SJSA1 (cell line): ENCODE measurements at regions not wholly inside any gene's neighbourhood (a gene's known extent, or its start where the extent isn't known, plus 50 kb on each side); places are given as distances from the start of the nearest gene placed in this dataset.
"Not testable (repeated sequence)": the region's sequence is repeated elsewhere in the genome, so short reads cannot be mapped to it uniquely, and the experiment has no call there.

Experiments
- DNase-seq, 2 experiments: peaks; one replicate each; pipeline ENCODE4 v3.0.0-alpha.2; 2015 to 2020; ENCODE audit warnings: low spot score in 2 of 2, low read depth in 1 of 2
- H3K27ac ChIP-seq: fragments of 250-450 bp; sonication (Bioruptor Pico); 2 replicates; pipeline ENCODE4 v1.5.1; 2020; ENCODE audit warnings: mild to moderate bottlenecking, moderate library complexity
- H3K27me3 ChIP-seq: fragments of 250-450 bp; sonication (Bioruptor Pico); replicated peaks from 2 replicates; pipeline ENCODE4 v1.5.1; 2020; ENCODE audit warnings: mild to moderate bottlenecking, moderate library complexity
- H3K36me3 ChIP-seq: fragments of 250-450 bp; sonication (Bioruptor Pico); 2 replicates; pipeline ENCODE4 v1.5.1; 2020; ENCODE audit warnings: mild to moderate bottlenecking
- H3K4me1 ChIP-seq: fragments of 250-450 bp; sonication (Bioruptor Pico); replicated peaks from 2 replicates; pipeline ENCODE4 v1.6.1; 2021; ENCODE audit warnings: mild to moderate bottlenecking
- H3K4me3 ChIP-seq: fragments of 250-450 bp; sonication (Bioruptor Pico); 2 replicates; pipeline ENCODE4 v1.5.1; 2020; ENCODE audit warnings: mild to moderate bottlenecking
- H3K9me3 ChIP-seq: fragments of 250-450 bp; sonication (Bioruptor Pico); replicated peaks from 2 replicates; pipeline ENCODE4 v1.5.1; 2020; ENCODE audit warnings: mild to moderate bottlenecking

DNA sequence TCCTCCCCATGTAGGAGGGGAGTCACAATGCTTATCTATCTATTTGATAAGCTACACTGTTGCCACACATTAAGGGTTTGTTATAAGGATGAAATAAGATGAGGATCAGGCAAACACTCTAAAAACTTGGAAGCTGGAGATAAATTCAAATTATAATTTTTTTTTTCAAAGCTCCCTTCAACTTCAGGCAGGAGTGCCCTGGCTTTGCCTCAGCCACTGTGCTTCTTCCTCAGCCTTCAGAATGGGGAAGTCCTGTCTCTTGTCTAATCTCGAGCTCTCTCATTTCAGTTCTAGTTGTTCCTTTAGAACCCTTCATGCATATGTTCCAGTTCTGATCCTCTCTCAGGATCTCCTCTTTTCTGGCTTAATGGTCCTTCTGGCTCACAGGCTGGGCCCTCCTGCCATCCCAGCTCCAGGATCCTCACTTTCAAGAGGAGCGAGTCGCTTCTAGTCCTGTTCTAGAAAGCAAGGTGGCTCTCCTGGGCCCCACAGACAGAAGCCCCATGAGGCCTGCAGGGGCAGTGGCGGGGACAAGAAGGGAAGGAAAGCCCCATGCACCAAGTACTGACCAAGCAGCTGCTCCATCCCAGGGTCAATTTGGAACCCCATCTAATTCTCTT is 164.3 kb downstream of the VEGFA start:
- no peak for DNase-seq
- H3K27me3 ChIP-seq, result no peaks in the 10 kb centered on the region
- H3K36me3 ChIP-seq, result no peaks in the 10 kb centered on the region
- H3K4me3 ChIP-seq, result no peak overlapping the region
- no peaks in the 10 kb centered on the region for H3K9me3 ChIP-seq
- H3K27ac ChIP-seq, result peak overlapping the region; percentile 67
- H3K4me1 ChIP-seq, result peaks cover 48% of the 10 kb centered on the region

DNA sequence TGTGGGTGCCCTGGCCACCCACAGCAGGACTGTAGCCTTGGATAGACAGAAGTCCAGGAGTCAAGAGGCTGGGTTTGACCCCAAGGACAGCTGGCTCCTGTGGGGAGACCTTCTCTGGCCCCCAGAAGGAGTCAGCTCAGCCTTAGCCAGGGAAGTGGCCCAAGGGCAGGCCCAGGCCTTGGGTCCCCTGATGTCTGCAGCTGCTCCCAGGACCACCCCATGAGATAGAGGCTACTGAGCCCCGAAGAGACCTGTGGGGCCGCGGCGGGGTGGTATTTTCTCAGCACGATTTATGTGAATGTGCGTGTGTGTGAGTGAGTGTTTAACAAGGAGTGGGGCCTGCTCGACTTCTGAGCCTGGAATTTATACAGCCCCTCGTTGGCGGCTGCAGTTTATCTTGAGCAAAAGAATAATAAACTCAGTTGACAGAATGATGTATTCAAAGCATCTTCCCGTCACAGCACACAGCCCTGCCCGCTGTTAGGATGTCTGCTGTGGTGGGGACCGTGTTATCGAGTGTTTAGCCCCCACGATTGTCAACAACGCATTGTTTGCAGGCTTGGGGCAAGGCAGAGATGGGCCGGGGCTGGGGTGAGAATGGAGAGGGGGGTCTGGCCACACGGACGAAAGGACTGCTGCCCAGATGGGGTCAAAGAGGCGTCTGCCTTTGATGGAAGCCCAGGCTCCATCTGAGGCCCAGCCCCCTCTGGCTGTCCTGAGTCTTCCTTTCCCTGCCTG is 163.3 kb downstream of the VEGFA start:
- no peak overlapping the region for H3K4me3 ChIP-seq
- H3K27me3 ChIP-seq, result no peaks in the 10 kb centered on the region
- H3K27ac ChIP-seq, result peak overlapping the region; percentile 74
- no peaks in the 10 kb centered on the region for H3K36me3 ChIP-seq
- H3K9me3 ChIP-seq, result no peaks in the 10 kb centered on the region
- peaks cover 41% of the 10 kb centered on the region for H3K4me1 ChIP-seq
- peak; percentile 97 to 99 for DNase-seq

DNA sequence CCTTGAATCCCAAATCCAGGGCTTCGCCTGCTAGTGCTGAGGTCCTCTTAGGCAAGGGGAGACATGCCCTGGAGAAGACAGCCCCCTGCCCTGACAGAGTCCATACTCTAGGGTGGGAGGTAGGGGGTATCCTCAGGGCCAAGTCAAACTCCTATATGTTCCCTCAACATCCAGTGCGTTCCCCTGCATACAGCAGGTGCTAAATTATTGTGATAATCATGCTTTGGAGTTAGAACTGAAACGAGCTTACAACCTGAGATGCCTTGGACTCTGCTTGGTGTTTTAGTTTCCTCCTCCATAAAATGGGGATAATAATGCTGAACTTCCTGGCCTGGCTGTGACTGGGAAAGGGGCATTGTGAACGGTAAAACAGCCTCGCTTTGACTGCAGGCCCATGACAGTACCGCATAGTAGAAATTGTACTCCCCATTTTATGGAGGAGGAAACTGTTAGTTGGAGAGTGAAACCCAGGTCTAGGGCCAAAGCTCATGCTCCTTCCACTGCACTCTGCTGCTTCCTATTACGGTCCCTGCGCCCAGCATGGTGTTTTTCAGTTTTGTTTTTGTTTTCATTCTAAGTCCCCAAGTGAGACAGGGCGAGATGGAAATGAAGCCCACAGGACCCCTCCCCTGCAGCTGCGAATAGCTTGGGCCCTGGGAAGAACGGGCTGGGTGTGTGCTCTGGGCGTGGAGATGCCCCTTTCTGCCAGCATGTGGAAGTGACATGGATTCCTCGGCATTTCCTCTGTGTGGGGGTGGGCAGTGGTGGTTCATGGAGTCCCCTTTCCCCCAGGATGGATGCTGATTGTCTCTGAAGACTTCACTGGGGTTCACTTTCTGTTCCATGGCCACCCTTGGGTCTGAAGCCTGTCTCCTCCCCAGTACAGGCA is 162.5 kb downstream of the VEGFA start:
- no peaks in the 10 kb centered on the region for H3K27me3 ChIP-seq
- H3K36me3 ChIP-seq, result no peaks in the 10 kb centered on the region
- H3K27ac ChIP-seq, result peak overlapping the region; percentile 74
- DNase-seq, result no peak
- peaks cover 45% of the 10 kb centered on the region for H3K4me1 ChIP-seq
- H3K9me3 ChIP-seq, result no peaks in the 10 kb centered on the region
- H3K4me3 ChIP-seq, result no peak overlapping the region

DNA sequence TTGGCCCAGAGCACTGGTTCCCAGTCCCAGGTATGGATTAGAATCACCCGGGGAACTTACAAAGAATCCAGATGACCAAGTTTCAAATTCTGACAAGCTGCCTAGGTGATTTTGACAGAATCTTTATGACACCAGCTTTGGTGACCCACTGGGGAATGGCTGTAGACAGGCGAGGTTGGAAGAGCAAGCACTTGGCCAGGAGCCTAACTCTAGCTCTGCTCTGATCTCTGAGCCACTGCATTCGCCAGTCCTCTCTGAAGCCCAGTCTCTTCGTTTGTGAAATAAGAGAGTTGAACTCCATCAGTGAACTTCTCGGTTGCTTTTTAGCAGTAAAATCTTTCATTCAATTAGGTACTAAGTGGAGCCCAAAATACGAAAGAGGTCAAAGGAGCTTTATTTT is 161.2 kb downstream of the VEGFA start:
- H3K27ac ChIP-seq, result no peak overlapping the region
- peaks cover 58% of the 10 kb centered on the region for H3K4me1 ChIP-seq
- DNase-seq, result no peak
- H3K4me3 ChIP-seq, result no peak overlapping the region
- H3K27me3 ChIP-seq, result no peaks in the 10 kb centered on the region
- no peaks in the 10 kb centered on the region for H3K9me3 ChIP-seq
- H3K36me3 ChIP-seq, result no peaks in the 10 kb centered on the region

DNA sequence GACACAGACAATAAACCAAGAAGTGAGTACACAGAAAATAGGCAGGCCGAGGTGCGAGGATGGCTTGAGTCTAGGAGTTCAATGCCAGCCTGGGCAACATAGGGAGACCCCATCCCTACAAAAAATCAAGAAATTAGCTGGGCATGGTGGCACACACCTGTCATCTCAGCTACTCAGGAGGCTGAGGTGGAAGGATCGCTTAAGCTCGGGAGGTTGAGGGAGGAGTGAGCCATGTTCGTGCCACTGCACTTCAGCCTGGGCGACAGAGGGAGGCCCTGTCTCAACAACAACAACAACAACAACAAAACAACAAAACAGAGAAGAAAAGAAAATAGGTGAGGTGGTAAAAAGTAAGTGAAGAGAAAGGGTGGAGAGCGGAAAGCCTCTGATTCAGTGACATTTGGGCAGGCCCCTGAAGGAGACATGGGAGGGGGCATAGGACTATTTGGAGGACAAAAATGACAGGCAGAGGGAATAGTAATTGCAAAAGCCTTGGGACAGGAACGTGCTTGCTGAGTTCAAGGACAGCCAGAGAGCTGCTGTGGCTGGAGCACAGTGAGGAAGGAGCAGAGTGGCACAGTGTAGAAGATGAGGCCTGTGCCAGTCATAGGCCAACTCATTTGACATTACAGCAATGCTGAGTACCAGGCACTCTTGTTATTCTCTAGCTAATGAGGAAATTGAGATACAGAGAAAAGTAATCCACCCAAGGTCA is 160.6 kb downstream of the VEGFA start:
- Histone ChIP-seq H3K9me3 (no peaks in the 10 kb centered on the region), H3K4me1 (peaks cover 60% of the 10 kb centered on the region), H3K27ac (no peak overlapping the region), H3K36me3 (no peaks in the 10 kb centered on the region), H3K27me3 (no peaks in the 10 kb centered on the region), H3K4me3 (no peak overlapping the region)
- no peak for DNase-seq

DNA sequence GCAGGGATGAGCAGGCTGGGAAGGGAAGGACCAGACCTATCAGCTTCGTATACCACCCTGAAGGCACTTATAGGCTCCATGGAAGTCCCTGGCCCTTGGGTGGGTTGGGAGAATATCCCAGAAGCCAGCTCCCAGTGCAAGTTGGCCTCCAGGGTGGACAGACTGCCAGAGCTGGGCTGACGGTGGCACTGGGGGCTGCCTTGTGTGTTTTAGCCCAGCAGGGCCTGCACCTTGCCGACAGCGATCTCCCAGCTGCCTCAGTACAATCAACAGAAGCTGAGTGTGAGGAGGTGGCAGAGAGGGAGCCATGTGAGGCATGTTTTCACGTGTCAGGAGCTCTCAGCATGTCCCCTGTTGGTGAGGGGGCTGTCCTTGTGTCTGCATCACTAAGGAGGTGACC is 159.5 kb downstream of the VEGFA start:
- Histone ChIP-seq H3K27me3 (no peaks in the 10 kb centered on the region), H3K4me1 (peaks cover 58% of the 10 kb centered on the region), H3K4me3 (no peak overlapping the region), H3K36me3 (no peaks in the 10 kb centered on the region), H3K9me3 (no peaks in the 10 kb centered on the region), H3K27ac (no peak overlapping the region)
- DNase-seq, result no peak

DNA sequence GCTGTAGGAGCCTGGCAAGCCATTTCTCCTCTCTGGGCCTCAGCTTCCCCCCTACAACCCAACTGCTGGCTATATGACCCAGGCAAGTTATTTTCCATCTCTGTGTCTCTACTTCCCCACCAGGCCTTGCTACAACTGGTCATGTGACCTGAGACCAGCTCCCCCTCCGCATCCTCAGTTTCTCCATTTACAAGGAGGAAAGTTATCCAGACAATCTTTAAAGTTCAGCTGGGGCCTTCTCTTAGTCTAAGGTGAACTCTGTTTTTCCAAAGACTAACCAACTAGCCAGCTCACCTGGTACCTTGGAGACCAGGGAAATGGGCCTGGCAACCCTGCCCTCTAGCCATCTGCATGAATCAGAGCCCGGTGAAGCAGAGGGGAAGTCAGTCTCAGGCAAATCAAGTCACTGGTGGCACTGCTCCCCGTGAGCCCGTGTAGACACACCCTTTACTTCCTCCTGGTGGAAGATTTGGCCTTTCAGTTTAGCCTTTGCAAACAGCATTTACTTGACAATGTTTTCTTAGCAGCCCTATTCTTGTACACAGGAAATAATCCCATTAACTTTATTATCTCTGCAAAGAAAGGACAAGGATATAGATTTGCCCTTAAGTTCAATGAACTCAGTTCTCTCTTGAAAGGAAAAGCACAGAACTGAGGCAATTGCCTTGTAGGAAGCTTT is 157.7 kb downstream of the VEGFA start:
- Histone ChIP-seq H3K4me1 (peaks cover 55% of the 10 kb centered on the region), H3K27ac (no peak overlapping the region)

DNA sequence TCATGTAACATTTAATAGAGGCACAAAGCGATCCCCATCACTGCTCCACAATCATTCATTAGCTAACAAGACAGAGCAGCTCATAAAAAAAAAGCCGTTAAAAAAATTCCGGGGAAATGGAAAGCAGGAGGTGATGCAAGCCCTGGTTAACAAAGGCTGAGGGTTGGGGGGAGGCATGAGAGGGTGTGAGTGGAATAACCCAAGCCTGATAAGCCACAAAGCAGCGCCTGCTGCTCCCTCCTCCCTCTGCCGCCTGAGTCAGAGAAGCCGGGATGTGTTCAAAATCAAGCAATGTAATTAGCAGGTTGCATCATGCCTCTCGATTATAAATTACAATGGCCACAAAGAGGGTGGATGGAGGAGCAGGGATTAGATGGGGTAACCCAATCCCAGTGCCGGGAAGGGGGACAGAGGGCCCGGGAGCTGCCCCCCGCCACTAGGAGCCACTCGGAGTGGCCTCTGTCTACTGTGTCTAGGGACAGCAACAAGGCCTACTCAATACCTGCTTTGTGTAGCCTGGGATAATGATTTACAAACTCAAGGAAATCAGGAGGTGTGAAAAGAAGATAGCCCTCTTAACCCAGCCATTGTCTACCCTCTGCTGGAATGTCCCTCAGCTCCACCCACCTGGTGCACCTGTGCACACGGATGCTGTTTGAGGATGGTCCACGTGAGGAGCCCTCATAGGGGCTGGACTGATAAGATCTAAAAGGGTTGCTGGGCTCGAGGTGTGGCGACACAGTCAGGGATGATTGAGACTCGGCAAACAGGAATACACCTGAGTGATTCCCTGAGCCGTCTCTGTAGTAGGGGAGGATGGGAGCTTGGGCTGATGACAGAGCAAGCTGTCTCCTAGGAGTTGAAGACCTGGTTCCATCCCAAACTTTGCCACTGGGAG is 156.9 kb downstream of the VEGFA start:
- Histone ChIP-seq H3K9me3 (no peaks in the 10 kb centered on the region), H3K36me3 (no peaks in the 10 kb centered on the region), H3K27me3 (no peaks in the 10 kb centered on the region), H3K4me3 (no peak overlapping the region), H3K27ac (peak overlapping the region; percentile 46), H3K4me1 (peaks cover 47% of the 10 kb centered on the region)
- peak; percentile 75 to 81 for DNase-seq

More for the DNA sequence above, 157.7 kb downstream of the VEGFA start:
- Histone ChIP-seq H3K4me3 (no peak overlapping the region), H3K27me3 (no peaks in the 10 kb centered on the region), H3K36me3 (no peaks in the 10 kb centered on the region), H3K9me3 (no peaks in the 10 kb centered on the region)
- DNase-seq, result no peak

DNA sequence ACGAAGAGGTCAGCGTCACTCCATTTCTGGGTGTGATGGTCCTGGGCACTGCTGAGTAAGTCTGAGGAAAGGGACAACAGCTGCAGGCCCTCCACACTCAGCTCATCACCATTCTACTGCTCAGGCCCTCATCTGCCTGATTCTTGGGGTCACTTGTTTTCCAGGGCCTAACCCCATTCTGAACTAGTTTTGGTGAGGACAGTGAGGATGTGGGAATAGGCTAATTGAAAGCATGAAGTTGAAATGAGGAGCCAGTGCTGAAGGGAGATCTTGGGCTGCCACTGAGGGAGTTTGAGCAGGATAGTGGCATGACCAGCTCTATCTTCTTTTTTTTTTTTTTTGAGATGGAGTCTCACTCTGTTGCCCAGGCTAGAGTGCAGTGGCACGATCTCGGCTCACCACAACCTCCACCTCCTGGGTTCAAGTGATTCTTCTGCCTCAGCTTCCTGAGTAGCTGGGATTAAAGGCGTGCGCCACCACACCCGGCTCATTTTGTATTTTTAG is 155.7 kb downstream of the VEGFA start:
- not testable (repeated sequence) for H3K27ac ChIP-seq, H3K27me3 ChIP-seq

DNA sequence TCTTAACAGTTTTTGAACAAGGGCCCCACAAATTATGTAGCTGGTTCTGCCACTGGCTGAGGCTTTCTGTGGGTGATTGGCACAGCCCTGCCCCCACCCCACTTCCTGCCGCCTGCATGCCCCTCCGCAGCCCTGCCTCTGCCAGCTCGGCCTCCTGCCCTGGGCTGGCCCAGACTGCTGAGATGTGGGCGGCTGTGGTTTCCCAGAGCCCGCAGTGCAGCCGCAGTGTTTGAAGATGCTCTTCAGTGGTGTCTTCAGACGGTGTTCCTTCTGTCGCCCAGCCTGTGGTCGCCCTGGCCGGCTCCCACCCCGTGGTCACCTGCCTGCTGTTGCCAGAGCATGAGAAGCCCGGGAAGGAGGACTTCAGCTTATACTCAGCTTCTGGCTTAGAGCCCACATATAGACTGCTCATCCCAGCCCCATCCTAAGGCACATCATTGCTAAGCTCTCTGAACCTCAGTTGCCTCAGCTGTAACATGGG is 154.3 kb downstream of the VEGFA start:
- Histone ChIP-seq H3K4me3 (no peak overlapping the region), H3K9me3 (no peaks in the 10 kb centered on the region), H3K27ac (no peak overlapping the region), H3K36me3 (no peaks in the 10 kb centered on the region), H3K4me1 (peaks cover 40% of the 10 kb centered on the region), H3K27me3 (no peaks in the 10 kb centered on the region)
- no peak for DNase-seq

More for the DNA sequence above, 155.7 kb downstream of the VEGFA start:
- not testable (repeated sequence) for DNase-seq, H3K36me3 ChIP-seq, H3K4me3 ChIP-seq, H3K9me3 ChIP-seq
- H3K4me1 ChIP-seq, result peaks cover 40% of the 10 kb centered on the region

DNA sequence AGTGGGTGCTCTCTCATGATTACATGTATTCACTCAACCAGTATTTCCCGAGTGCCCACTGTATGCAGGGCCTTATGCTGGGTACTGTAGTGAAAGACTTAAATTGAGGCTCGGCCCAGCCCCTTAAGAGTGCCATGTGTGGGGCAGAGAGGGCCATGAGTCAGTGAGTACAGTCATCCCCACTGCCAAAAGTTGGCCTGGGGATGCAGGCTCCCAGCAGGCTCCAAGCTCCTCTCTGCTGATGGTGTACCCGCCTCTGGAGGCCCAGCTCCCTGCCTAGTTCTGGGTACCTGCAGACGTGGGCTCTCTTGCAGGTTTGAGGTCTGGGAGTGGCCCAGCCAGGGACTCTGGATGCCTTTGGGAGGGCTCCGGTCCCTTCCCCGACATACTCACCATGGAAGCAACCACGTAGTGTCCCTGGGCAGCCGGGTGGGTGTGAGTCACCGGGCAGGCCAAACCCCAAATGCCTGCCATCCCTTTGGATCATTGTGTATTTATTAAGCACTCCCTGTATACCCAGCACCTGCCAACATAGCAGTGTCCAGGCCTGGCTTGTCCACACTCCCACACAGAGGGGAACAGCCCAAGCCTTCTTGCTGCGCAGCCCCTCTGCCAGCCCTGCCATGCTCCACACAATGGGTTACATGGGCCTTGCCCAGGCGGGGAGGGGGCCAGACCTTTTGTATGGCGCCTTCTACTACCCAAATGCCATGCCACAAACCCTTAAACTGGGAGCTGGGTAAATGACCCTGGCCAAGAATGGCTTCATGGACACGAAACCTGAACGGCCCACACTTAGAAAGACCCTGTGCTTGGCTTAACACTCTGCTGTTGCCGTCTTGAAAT is 153.6 kb downstream of the VEGFA start:
- no peaks in the 10 kb centered on the region for H3K9me3 ChIP-seq
- no peaks in the 10 kb centered on the region for H3K27me3 ChIP-seq
- peaks cover 40% of the 10 kb centered on the region for H3K4me1 ChIP-seq
- no peak overlapping the region for H3K27ac ChIP-seq
- no peak overlapping the region for H3K4me3 ChIP-seq
- DNase-seq, result peak; percentile 58 to 61
- no peaks in the 10 kb centered on the region for H3K36me3 ChIP-seq
